NCI-H2081 (cell line): ENCODE measurements at regions not wholly inside any gene's neighbourhood (a gene's known extent, or its start where the extent isn't known, plus 50 kb on each side); places are given as distances from the start of the nearest gene placed in this dataset.
"Not testable (repeated sequence)": the region's sequence is repeated elsewhere in the genome, so short reads cannot be mapped to it uniquely, and the experiment has no call there.

ENCODE experiments used
- DNase-seq, 2 experiments: peaks; one replicate each; lab custom pipeline; 2025; lab: John Stamatoyannopoulos, UW

DNA sequence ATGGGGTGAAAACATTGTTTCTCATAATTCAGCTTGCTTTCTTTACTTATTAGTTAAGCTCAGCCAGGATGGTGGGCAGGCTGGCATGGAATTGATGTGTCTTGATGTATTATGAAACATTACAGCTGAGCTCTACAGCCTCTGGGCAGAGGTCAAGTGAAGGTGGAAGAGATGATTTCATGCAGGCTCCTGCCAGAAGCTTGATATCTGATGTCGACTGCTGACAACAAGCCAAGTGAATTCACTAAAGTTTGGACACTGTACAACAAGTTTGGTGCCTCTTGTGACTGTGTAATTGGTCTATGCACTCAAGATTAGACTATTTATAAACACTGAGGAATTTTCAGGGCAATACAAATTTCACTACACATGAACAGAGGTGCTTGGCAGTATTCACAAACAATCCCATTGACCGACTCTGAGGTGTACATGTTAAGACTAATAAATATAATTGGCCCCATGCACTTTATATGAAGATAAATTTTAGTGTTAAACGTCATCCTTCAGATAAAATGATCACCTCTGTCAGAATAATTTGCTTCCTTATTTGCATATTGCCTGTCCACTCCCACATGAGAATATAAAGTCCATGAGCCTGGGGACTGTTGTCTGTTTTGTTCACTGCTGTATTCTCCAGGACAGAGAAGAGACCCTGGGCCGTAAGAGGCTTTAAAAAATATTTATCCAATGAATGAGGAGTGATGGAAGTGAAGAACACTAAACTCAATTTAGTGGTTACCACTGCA is 612.2 kb downstream of the IQCM start:
- DNase-seq, result no peak

- DNase-seq, result no peak
Measured at GRCh38 chr4:149202117-149202516, 613.5 kb downstream of the IQCM start.

GRCh38 chr4:149199594-149199993 is 616.0 kb downstream of the IQCM start:
- no peak for DNase-seq

DNA sequence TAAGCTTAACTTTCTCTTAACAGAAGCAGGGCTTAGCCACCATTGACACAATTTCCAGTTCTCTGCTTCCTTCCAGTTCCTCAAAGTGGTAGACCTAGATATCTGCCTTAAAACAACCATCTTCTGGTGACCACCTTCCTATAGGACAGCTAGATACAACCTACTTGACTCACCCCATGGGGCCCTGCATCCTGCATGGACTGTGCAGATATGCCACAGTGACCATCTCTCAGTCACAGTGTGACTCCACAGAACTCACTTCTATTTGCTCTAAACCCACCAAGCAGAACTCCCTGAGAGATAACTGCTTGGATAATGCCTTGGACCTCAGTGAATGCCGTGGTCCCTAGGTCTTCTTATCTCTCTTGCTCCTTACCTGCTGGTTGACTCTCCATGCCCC is 621.6 kb downstream of the IQCM start:
- DNase-seq, result no peak

DNA sequence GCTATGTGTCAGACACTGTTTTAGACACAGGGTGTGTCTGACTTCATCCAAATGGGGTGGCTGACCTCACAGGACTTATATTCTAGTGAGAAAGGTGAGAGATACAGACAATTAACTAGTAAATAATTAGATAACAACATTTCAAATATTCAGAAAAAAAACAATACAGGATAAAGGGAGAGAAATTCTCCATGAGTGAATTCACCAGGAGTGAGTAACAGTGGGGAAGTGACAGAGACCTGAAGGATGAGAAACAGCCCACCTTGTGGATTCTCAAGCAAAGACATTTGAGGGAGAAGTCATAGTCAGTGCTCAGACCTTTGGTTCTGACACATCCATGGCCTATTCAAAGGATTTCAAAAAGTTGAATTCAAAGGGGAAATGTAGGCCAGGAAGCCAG is 627.9 kb downstream of the IQCM start:
- no peak for DNase-seq

GRCh38 chr4:149183638-149184037 is 632.0 kb downstream of the IQCM start:
- DNase-seq, result no peak

- not testable (repeated sequence) for DNase-seq
Measured at GRCh38 chr4:149181459-149181858, 634.2 kb downstream of the IQCM start.

DNA sequence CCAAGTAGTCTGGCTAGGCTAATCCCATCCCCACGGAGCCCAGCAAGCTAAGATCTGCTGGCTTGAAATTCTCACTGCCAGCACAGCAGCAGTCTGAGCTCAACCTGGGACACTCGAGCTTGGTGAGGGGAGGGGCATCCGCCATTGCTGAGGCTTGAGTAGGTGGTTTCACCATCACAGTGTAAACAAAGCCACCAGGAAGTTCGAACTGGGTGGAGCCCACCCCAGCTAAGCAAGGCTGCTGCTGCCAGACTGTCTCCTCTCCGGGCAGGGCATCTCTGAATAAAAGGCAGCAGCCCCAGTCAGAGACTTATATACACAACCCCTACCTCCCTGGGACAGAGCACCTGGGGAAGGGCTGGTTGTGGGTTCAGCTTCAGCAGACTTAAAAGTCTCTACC is 639.6 kb downstream of the IQCM start:
- peak in 1 of 2 experiments; percentile 5 for DNase-seq

DNA sequence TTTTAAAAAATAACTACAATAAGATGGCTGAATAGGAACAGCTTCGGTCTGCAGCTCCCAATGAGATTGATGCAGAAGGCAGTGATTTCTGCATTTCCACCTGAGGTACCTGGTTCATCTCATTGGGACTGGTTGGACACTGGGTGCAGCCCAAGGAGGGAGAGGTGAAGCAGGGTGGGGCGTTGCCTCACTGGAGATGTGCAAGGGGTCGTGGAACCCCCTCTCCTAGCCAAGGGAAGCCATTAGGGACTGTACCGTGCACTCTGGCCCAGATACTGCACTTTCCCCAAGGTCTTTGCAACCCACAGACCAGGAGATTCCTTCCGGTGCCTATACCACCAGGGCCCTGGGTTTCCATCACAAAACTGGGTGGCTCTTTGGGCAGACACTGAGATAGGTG is 640.1 kb downstream of the IQCM start:
- no peak for DNase-seq

- DNase-seq, result no peak
Measured at GRCh38 chr4:149173241-149174013, 642.2 kb downstream of the IQCM start.

- DNase-seq, result no peak
Measured at GRCh38 chr4:149168645-149169044, 647.0 kb downstream of the IQCM start.

DNA sequence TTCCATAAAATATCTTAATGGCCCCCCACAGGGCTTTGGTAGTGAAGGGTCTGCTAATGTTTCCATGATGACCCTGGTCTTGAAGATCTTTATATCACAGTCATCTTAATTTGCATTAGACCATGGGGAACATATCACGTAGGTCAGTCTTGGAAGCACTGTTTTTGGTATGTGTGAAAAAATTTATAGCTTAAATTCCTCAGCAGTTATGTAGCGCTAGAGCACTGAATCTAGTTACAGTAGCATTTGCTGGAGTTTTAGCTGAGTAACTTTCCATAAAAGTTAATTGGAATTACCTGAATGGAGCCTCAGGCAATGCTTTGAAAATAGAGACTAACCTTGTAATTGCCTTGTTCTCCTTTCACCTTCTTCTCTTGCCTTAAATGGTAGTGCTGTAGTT is 648.8 kb downstream of the IQCM start:
- DNase-seq, result no peak

DNA sequence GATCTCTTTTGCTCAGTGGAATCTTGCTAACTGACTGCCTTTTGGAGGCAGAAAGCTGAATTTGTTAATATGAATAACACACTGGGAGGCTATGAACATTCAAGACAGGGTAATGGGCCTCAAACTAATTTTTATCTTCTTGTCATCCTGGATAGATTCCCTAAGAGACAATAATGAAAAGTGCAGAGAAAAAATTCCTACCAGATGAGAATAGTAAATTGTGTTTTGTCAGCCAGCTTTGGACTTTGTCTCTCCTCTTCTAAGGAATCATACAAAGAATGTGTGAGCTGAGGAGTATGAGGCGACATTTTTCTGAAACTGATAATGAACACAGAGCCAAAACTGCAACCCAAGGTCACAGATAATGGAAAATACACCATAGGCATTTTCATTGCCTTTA is 649.3 kb downstream of the IQCM start:
- DNase-seq, result no peak

GRCh38 chr4:149164282-149164681 is 651.4 kb downstream of the IQCM start:
- DNase-seq, result no peak

GRCh38 chr4:149161247-149161646 is 654.4 kb downstream of the IQCM start:
- no peak for DNase-seq

DNA sequence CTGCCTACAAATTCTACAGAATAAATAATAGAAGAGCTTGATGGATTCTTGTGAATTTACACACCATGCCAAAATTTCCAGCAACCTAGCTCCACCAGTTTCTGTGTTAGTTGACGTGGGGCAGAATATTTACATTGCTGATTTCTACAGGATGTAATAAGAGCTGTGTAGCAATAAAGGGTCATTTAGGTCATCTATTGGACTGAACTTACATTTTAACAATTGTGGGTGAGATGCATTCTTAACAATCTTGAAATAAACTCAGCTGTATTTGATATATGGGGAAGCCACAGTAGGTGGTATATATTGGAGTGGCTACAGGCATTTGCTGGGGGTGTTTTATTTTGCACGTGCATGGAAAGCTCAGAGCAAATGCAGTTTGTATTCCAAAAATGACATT is 655.3 kb downstream of the IQCM start:
- no peak for DNase-seq

GRCh38 chr4:149158817-149159216 is 656.8 kb downstream of the IQCM start:
- no peak for DNase-seq

GRCh38 chr4:149145803-149146202 is 669.8 kb downstream of the IQCM start:
- DNase-seq, result no peak

GRCh38 chr4:149144060-149144459 is 671.6 kb downstream of the IQCM start:
- DNase-seq, result no peak

GRCh38 chr4:149141391-149141790 is 674.3 kb downstream of the IQCM start:
- no peak for DNase-seq

DNA sequence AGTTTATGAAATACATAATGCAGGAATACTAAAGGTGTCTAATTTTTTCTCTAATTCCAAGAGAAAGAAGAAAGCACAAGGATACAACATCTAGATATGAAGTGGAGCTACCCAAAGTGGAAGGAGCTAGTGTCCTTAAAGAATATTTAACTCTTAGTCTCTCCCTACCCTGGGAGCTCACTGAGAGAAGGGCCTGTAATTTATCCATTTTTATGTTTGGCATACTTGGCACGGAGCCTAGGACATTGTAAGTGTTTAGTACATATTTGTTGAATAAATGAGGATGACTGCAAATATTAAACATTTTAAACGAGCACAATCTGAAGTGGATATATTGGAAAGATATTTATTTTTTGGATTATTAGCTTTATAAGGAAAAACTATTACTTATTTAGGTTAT is 674.8 kb downstream of the IQCM start:
- DNase-seq, result peak in 1 of 2 experiments; percentile 9

- DNase-seq, result no peak
Measured at GRCh38 chr4:149136951-149137620, 678.6 kb downstream of the IQCM start.

- no peak for DNase-seq
Measured at GRCh38 chr4:149135062-149135461, 680.6 kb downstream of the IQCM start.
